NCI-H524 treated with DMSO at 0.1 percent for 48 hours (cell line): ENCODE measurements at regions not wholly inside any gene's neighbourhood (a gene's known extent, or its start where the extent isn't known, plus 50 kb on each side); places are given as distances from the start of the nearest gene placed in this dataset.
"Not testable (repeated sequence)": the region's sequence is repeated elsewhere in the genome, so short reads cannot be mapped to it uniquely, and the experiment has no call there.

Experiments
- DNase-seq: peaks from one replicate; lab custom pipeline; 2025; lab: John Stamatoyannopoulos, UW

DNA sequence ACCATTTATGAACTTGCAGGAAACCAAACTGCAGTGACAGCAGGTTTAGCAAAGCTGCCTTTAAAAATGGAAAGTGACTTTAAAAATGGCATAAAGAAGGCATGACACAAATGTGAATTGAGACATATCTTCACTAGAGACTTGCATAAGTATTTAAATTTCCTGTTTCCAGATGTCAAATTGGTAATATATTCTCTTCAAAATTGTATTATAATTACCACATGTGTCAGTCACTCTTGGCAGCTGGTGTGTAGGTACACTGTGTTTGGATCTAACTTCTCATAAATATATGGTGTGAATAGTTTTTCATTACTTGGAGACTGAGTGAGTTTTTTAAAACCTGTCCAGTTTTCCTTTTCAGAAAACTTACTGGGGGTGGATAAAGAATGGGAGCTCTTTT lies 636.2 kb upstream of the SGO1 start:
- no peak for DNase-seq

DNA sequence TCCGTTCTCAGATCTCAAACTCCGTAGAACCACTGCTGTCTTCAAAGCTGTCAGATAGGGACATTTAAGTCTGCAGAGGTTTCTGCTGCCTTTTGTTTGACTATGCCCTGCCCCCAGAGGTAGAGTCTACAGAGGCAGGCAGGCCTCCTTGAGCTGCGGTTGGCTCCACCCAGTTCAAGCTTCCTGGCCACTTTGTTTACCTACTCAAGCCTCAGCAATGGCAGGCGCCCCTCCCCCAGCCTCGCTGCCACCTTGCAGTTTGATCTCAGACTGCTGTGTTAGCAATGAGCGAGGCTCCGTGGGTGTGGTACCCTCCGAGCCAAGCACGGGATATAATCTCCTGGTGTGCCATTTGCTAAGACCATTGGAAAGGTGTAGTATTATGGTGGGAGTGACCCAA lies 634.9 kb upstream of the SGO1 start:
- not testable (repeated sequence) for DNase-seq

GRCh38 chr3:20811631-20812030 lies 625.6 kb upstream of the SGO1 start:
- no peak for DNase-seq

GRCh38 chr3:20811006-20811405 lies 625.0 kb upstream of the SGO1 start:
- DNase-seq, result no peak

GRCh38 chr3:20810555-20810954 lies 624.5 kb upstream of the SGO1 start:
- DNase-seq, result no peak

GRCh38 chr3:20809356-20809755 lies 623.4 kb upstream of the SGO1 start:
- DNase-seq, result no peak

DNA sequence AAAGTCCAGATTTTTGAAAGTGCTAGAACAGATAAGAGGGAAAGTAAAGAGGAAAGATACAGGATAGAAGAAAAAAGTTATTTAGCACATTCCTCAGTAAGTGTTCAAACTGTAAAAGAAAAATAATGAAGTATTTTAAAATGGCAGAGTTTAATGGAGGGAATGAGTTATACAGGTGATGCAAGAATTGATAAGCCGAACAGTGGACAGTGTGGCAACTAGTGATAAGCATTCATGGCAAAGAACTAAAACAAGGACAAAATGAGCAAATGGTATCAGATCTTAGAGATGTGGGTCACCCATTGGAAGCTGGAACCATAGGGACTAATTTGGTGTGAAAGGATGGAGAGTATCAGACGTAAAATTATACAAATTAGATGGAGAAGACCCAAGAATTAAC lies 622.9 kb upstream of the SGO1 start:
- DNase-seq, result no peak

- no peak for DNase-seq
Observed at GRCh38 chr3:20798666-20799065, 612.7 kb upstream of the SGO1 start.

DNA sequence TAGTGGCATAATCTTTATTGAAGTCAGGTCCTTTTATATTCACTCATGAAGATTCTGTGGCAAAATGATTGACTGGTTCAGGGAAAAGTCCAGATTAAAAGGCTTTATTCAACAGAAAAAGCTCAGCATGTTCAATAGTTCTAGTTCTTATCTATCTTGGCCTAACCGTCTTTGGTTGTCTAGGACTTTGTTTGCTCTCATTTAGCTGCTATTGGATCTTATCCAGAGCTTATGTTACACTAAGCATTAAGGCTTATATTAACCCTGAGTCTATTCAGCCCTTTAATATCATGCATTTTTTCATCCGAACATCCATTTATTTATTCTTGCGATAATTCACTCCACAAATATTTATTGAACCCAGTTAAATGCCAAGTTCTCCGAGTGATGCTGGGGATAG lies 601.0 kb upstream of the SGO1 start:
- no peak for DNase-seq

- no peak for DNase-seq
Observed at GRCh38 chr3:20776692-20777091, 590.7 kb upstream of the SGO1 start.

- DNase-seq, result no peak
Observed at GRCh38 chr3:20776286-20776685, 590.3 kb upstream of the SGO1 start.

GRCh38 chr3:20773320-20773984 lies 587.4 kb upstream of the SGO1 start:
- no peak for DNase-seq

DNA sequence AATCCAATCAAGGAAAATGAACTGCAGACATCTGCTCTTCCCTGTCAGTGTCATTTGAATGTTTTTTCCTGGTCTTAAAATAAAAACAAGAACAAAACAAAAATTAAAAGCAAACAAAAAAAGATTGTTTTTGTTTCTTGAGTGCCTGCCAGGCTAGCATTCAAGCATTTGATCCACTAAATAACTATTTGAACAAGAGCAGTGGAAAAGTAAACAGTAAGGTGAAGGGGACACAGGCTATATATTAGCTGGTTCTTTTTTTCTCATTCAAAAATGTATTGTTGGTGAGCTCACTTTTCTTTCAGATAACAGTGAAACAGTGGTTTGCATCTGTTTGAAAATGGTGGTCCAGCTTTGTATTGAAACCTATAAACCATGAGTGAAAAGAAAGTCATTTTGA lies 586.9 kb upstream of the SGO1 start:
- DNase-seq, result no peak

- DNase-seq, result no peak
Observed at GRCh38 chr3:20769430-20769829, 583.4 kb upstream of the SGO1 start.

DNA sequence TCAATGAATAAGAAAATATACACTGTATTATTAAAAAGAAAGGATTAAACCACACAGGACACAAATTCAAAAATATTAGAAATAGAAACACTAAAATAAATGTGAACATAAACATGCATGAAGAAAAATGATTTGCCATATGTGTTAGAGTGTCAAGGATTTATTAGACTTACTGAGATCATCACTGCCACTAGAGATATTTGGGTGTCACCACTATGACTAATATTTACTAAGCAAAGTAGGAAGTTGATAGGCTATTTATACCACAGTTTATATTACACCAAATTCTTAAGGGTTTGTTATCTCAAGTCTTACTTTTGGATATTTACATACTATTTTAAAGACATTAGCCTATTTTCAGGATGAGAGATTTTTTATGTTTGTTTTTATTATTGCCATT lies 575.0 kb upstream of the SGO1 start:
- no peak for DNase-seq

DNA sequence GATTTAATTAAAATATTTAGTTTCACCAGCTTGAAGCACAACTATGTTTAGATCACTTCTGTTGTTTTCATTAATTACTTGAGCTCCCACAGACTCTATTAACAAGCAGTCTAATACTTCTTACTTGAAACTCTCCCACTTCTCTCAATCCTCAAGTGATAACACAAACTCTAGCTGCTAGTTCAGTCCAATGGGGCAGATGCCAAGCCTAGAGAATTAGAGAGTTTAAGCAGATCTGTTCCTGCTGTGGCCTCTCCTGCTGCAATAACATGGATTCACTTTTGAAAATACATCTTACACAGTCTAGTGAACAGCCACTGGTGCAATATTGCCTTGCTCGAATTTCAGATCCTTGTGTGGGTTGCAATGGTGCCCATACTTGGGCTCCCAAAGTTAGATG lies 566.4 kb upstream of the SGO1 start:
- DNase-seq, result no peak

DNA sequence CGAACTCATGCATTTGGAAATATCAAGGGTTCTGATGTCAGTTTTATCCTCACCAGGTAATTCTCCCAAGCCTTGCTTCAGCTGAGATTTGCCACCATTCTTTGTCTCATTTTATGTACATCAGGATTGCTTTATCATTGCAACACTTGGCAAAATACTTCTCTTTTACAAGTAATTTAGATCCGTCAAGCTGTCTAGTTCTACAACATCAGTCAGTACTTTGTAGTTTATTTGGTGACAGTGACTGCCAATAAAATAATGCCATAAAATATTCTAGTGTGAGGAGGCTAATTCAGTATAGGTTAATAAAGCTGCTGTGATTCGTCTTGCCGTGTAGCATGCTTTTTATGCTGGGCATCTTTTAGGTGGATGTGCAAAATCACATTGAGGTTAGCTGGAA lies 565.3 kb upstream of the SGO1 start:
- no peak for DNase-seq

DNA sequence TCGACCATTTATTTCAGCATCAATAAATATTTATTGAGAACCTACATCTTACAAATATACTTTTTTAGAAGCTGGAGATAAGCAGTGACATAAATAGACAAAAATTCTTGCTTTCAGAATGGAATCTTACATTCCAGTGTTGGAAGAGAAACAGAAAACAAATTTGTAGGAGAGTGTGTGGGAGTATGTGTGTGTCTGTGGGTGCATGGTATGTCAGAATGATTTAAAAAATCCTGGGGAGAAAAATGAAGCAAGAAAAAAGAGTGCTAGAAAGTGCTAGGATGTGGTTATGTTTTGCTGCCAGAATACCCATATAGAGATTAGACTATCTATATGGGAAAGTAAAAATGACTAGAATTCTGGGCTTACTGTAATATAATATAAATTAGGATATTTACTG lies 561.7 kb upstream of the SGO1 start:
- DNase-seq, result no peak

GRCh38 chr3:20743553-20744321 lies 557.7 kb upstream of the SGO1 start:
- DNase-seq, result no peak

- DNase-seq, result no peak
Observed at GRCh38 chr3:20742903-20743552, 557.0 kb upstream of the SGO1 start.

DNA sequence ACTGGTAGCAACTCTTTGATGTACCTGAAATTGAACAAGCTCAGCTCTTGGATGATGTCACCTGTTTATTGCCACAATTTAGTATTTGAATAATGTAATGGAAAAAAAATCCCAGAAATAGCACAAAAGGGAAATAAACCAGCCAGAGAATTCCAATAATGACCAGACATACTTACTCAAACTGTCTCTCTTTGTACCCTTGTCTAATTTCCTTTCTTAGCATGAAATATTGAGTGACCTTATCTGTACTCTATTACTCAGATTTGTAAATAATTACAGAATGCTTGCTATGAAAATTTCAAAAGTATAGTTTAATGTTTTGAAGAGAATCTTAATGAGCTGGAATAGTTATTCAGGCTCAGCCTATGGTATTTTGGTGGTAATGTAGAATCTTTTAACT lies 555.4 kb upstream of the SGO1 start:
- no peak for DNase-seq

GRCh38 chr3:20739814-20740213 lies 553.8 kb upstream of the SGO1 start:
- no peak for DNase-seq

DNA sequence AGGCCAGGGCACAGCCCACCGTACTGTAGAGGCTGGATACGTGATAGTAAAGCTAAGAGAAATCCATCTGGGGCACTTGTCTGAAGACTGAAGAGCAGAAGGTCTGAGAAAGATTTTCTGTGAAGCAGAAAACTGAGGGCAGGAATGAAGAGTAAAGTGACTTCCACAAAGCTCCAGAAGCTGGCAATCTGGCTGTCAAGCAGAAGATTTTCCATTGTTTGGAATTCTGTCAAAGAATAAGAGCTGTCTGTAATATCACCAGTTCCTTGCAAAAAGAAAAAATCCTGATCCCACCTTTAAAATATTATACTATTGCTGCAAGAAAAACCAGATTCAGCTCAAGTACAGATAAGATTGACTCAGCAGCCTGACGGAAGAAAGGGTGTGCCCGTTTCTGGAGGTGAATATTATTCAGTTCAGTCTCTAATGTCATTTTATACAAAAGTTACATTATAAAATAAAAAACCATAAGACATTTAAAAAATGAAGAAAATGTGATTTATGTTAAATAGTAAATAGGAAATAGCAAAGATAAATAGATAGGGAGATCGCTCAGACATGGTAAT lies 550.4 kb upstream of the SGO1 start:
- DNase-seq, result no peak
